GM21423 (cell line): ENCODE measurements at regions not wholly inside any gene's neighbourhood (a gene's known extent, or its start where the extent isn't known, plus 50 kb on each side); places are given as distances from the start of the nearest gene placed in this dataset.
A peak's percentile ranks its signal among the peaks of the same experiment; 100 is the strongest.

Experiments used
- ATAC-seq: cut with Tn5 transposase; IDR thresholded peaks from one replicate; pipeline ENCODE4 v1.9.1; 2021; ENCODE audit warnings: mild to moderate bottlenecking, moderate library complexity; ENCODE audit not compliant: unreplicated experiment

- no peak for ATAC-seq
These were observed 210.7 kb downstream of the PDCD6IP start for GRCh38 chr3:34008836-34009809.

DNA sequence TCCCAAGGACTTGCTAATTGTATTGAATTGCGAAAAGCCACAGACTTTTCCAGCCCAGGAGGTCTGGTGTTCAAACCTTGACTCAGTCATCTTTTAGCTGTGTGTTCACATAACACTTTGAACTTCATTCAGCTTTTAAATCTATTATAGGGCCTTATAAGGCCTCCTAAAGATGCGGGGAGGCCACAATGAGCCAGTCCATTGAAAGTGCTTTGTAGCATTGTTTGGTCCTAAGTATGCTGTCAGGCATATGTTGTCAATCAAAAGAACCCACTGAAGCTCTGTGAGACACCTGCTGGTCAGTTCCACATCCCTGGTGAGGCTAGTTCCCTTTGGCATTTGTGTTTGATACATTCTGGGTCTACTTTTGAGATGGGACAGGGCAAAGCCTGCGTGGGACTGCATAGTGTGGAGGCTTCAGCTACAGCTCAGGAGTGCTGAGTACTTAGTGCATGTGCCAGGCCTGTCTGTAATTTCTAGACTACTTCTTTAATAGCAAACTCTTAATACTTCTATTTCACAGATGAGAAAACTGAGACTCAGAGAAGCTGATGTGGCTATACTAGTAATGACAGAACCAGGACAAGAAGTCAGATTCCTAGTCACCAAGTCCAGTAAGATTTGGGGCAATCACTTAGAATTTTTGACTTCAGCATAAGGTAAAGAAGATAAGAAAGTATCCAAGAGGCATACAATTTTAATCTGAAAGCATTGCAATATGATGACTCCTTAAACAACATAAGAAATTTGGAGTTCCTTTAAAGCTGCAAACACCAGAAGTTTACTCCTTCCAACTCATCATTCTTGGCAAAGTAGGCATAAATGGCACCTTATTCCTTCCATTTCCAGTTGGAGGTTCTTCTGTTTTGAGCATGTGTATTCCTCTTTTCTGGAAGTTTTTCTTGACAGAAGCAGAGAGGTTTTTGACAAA lies 213.0 kb downstream of the PDCD6IP start:
- ATAC-seq = no peak

DNA sequence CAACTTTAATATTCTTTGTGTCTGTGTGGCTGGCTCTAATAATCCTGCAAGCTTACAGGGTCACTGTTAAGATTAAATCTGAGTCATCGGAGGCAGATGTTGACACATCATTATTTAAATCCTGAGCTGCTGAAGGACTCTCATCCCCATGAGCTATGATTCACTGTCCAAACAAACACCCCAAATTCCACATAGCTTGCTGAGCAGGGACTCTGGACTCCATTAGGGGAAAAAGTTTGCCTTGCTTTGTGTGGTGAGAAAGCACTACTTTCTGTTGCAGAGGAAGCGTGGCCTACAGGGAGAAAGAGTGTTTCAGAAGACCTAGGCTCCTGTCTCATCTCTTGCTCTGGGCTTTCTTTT lies 213.7 kb downstream of the PDCD6IP start:
- no peak for ATAC-seq

DNA sequence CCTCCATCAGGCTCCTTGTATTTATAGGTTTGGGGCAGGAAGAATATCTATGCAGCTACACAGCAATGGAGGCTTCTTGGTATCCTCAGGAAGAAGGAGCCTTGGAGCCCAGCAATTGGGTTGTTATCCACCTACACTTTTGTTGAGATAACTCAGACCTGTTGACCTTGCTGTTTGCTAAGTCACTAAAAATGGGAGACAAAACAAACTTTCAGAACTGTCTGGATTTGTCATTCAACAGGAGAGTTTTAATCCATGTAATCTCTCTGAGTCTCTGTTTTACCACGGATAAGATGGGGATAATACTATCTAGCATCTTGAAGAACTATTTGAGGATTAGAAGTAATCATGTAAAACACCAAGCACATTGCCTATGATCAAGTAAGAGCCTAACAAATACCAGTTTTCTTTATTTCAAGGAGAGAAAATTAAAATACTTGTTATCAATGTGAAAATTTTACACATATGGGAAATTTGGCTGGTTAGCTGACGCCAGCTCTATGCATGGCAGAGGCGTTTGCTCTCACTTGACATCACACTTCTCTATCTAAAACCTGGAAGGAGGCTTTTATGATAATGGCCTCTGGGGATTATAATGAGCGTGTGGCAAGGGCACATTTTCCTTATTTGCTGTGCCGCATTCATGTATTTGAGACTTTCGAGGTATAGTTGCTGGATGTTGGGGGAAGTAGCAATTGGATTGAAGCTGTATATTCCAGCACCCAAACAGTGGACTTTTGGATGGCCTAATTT lies 215.6 kb downstream of the PDCD6IP start:
- no peak for ATAC-seq

GRCh38 chr3:34015204-34016142 lies 217.0 kb downstream of the PDCD6IP start:
- no peak for ATAC-seq

DNA sequence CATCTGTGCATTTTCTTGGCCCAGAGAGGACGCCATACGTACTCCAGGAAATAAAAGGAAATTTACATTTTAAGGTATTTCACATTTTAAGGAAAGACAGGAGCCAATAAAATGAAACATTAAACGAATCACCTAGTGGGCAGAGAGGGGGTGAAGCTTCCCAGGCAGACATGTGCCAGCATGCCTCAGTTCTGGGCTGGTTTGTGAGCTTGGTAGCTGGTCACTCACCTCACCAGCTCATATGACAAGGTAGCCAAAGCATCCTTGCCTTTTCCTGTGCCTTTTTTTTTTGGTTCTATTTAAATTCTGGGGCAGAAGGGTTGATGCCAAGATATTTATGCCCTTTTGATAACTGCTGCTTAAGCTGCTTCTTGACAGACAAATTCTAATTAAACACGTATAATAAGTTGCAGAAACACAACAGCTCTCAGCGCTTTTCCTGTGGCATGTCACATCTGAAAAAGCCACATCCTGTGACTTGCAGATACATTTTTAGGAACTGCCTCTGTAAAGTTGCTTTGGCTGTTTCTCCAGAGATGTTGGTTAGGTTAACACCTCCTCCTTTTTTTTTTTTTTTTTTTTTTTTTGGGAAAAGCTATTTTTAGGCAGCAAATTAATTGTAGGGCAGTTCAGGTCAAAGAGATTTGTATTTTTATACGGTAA lies 218.6 kb downstream of the PDCD6IP start:
- ATAC-seq = peak; percentile 59

GRCh38 chr3:34017757-34018156 lies 219.3 kb downstream of the PDCD6IP start:
- no peak for ATAC-seq

DNA sequence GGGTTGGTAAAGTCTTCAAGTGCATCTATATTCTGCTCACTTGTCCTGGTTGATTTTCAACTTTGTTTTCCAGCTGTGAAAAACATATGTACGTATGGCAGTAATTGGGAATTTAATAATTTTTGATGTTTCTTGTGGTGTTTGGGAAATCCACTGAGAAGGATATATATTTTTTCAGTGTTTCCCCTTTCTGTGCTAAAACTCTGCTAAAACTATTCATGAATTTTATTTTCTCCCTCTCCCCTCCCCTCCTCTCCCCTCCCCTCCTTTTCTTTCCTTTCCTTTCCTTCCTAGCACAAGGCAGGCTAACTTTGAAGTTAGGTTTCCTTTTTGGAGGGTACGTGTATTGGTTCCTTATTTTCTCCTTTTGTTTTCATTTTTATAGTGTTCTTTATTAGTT lies 220.7 kb downstream of the PDCD6IP start:
- no peak for ATAC-seq

GRCh38 chr3:34020170-34020569 lies 221.7 kb downstream of the PDCD6IP start:
- ATAC-seq = no peak

DNA sequence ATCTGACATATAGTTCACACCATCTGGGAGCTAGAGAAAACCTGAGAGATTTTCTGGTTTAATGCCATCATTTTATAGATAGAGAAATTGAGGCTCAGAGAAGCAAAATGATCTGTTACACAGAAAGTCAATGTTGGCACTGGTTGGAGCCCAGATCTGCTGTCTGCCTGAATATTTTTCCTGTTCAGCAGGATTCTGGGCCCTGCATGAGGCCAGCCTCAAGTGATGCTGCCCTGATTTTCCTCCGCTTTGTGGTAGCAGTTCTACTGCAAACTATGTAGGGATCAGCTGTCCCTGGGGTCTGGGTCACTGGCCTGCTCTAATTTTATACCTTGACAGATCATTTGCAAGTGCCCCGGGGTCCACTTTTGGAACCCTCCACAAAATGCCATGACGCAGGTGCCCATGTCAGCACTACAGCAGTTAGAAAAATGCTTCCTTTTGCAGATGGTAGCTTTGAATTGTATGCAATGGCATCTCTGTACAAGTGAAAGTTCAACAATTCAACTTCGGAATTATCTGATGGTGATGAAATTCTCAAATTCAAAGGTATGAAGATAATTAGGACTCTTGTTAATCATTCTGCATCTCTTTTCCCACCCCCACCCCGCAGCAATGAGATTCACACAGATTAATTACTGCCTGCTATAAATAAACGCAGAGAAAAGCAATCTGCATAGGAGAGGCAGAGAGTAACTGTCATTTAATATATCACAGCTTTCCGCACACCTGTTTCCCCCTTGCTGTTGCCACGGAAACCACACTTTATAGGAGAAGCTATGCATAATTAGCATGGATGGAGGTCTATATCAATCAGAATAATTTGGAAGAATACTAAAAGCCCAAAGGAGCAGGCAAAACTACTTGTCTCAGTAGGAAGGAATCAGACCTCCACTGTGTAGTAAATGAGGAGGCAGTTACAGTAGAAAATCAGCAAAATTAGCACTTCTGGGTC lies 222.6 kb downstream of the PDCD6IP start:
- no peak for ATAC-seq

- no peak for ATAC-seq
These were observed 223.7 kb downstream of the PDCD6IP start for GRCh38 chr3:34022147-34022546.

DNA sequence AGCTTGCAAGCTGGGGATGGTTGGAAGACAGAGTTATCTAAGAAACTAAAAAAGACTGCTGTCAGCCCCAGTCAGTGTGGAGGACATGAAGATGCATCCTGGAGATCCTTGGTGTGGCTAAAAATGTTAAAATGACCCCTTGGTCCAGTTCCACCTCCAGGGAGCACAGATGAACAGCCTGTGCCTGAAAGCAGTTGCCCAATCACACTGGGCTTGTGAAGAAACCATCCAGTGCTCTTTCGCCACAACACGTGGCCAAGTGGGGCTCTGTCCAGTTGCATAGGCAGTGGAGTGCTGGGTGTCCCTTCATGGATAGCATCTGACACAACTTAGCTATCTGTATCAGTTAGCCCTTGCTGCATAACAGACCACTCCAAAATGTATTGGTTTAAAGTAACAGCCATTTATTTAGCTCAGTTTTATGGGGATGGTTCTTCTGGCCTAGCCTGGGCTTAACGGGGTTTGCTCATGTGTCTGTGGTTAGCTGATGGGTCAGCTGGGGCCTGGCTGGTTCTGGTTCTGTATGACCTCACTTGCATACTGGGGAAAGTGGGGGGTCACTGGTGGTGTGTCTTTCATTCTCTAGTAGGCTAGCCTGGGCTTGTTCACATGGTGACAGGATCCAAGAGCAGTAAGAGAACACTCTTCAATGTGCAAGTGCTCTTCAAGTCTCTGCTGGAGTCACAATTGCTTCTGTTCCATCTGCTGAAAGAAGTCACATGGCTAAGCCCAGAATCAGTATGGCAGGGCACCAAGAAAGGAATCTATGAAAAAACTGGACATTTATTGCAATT lies 226.2 kb downstream of the PDCD6IP start:
- no peak for ATAC-seq

DNA sequence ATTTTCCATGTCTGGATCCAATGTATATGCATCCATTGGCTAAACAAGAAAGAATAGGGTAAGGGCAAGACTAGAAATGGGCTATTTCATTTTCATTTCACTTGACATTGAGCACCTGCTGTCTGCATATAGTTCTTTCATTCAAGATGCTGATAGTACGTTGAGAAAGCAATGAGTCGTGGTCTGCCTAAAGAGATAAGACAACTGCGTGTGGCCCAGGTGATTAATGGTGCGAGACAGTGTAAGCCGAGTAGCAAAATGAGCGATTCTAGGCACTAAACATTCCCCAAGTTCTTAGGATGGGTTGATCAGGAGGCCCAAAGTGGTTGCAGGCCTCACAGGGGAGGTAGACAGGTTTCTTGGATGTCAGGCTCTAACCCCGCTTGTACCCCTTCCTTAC lies 235.4 kb downstream of the PDCD6IP start:
- no peak for ATAC-seq

DNA sequence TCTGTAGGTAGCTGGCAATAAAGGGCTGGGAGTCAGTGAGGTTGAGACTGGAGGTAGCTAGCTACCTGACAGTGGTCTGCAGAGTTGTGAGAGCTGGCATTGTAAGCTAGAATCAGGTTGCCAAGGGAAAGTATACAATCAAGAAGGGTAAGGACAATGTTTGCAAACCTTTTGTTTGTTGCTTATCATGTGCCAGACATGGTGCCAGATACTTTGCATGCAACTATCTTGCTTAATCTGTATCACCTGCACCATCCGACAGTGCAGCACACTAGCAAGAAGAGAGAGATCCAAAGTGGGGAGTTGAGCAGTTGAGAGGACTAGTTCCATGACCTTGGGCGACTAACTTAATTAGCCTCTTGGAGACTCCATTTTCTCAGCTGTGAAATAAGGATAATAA lies 236.4 kb downstream of the PDCD6IP start:
- no peak for ATAC-seq

DNA sequence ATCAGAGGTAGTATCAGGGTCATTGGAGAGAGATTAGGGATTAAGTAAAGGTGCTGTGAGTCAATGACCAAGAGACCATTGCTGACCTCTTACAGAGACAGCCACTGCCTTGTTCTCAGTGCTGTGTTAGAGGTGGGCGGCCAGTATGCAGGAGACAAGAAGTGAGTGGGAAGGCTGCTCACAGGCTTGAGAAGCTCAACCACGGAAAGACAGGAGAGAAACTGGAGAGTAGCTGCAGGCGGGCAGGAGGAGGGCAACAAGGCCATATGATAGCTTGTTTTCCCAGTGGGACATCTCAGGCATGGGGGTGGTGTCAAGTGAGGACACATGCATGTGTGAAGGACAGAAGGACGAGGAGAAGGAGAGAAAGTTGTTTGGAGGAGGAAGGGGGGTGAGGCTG lies 237.3 kb downstream of the PDCD6IP start:
- no peak for ATAC-seq

- no peak for ATAC-seq
These were observed 238.8 kb downstream of the PDCD6IP start for GRCh38 chr3:34037260-34037659.

DNA sequence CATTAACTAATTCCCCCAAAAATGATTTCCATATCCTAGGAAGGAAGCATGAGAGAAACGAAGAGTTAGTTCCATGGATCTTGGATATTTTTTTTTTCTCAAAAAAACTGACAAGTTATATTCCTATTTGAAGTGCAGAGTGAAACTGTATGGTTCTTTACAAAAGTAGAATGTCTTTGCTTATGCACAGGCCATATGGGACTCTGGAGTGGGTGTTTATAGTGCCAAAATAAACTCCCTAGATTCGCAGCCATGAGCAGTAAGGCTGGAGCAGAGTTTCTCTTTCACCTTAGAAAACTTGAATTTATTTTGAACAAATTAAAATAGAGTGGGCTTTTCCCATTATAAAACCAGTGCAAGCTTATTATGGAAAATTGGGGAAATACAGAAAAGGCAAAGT lies 239.7 kb downstream of the PDCD6IP start:
- no peak for ATAC-seq
